Caki2 (cell line): ENCODE measurements at regions not wholly inside any gene's neighbourhood (a gene's known extent, or its start where the extent isn't known, plus 50 kb on each side); places are given as distances from the start of the nearest gene placed in this dataset.
"Not testable (repeated sequence)": the region's sequence is repeated elsewhere in the genome, so short reads cannot be mapped to it uniquely, and the experiment has no call there.

Experiments used
- DNase-seq: peaks from one replicate; pipeline ENCODE4 v3.0.0-alpha.2; 2015; ENCODE audit warnings: low read depth
- in situ Hi-C: cut with HindIII; loops from 2 replicates; pipeline ENCODE4 v1.10.0; 2016; ENCODE audit warnings: low sequenced_read_pairs, low pct_unique_long_range_greater_than_20kb, mixed read lengths

GRCh38 chr6:133131621-133132465 is 109.3 kb upstream of the EYA4 start:
- DNase-seq = no peak
- in situ Hi-C loops = no loop called here

DNA sequence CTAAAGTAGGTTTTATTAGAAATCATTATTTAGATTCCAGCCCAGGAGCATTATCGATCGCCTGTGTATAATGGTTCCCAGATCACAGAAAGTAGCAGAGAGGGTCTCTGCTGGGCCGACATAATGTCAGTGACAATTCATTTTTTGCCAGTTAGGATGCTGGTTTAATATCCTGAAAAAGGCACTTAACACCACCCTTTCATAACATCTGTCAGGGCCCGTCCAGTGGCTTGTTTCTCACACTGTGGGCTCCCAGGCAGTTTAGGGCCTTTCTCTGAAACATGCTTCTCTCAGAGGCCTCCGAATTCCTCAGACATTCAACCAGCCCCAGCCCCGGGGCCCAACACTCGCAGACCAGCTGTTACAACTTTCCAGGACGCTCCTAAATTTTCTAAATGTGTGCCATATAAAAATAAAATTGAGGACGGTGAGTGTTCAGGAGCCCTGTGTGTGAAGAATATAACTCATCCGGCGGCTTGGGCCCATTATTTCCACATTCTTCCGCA is 108.6 kb upstream of the EYA4 start:
- in situ Hi-C loops = no loop called here
- DNase-seq = no peak

DNA sequence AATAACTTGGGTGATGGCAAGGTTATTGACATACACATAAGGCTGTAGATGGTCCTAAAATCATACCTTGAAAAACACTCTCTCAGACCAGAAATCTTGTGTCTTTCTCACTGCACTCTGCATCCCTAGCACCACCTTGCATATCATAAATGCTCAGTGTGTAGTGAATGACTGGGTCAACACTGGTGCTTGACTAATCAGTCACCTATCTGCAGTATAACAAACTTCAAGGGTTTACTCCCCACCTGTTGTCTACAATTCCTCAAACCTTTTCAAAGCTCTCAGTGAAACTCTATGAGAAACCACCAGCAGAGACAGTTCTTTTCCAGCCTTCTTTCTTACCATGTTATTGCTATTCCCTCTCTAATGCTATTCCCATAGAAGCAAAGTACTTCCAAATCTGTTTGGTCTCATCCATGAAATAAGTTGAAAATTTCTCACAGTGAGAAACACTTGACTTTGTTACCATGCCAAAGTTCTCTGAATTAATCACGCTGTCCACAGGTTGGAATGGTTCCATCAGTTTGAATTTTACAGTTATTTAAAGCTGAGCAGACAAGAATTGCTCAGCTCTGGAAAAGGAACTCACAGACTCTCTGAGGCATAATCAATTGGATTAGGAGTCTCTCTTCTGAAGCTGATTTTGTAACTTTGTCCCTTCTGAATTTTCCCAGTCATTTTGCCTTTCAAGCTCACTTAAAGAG is 104.8 kb upstream of the EYA4 start:
- in situ Hi-C loops = no loop called here
- no peak for DNase-seq

DNA sequence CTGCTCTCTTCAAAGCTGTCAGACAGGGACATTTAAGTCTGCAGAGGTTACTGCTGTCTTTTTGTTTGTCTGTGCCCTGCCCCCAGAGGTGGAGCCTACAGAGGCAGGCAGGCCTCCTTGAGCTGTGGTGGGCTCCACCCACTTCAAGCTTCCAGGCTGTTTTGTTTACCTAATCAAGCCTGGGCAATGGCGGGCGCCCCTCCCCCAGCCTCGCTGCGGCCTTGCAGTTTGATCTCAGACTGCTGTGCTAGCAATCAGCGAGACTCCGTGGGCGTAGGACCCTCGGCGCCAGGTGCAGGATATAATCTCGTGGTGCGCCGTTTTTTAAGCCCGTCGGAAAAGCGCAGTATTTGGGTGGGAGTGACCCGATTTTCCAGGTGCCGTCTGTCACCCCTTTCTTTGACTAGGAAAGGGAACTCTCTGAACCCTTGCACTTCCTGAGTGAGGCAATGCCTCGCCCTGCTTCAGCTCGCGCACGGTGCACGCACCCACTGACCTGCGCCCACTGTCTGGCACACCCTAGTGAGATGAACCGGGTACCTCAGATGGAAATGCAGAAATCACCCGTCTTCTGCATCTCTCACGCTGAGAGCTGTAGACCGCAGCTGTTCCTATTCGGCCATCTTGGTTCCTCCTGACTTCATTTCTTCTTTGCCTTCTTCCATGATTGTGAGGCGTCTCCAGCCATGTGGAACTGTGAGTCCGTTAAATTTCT is 93.5 kb upstream of the EYA4 start:
- in situ Hi-C loops, DNase-seq: not testable (repeated sequence)

DNA sequence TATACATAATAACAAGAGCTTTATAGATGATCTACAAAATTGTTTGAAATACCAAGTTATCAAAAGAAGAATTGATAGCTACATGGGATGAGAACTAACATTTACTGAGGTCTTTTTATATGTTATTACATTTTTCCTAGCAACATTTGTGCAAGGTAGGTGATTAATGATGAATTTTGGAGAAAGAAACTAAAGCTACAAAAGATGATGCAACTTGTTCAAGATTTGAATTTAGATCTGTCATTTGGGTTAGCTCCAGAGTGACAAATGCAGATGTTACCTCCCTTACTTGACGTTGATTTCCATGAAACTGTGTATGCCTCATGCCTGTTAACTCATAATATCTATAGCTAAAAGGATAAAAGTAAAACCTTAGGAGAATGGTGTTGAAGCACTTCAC is 84.5 kb upstream of the EYA4 start:
- in situ Hi-C loops = no loop called here
- no peak for DNase-seq

- in situ Hi-C loops = no loop called here
- no peak for DNase-seq
Observed at GRCh38 chr6:133157995-133158394, 83.2 kb upstream of the EYA4 start.

DNA sequence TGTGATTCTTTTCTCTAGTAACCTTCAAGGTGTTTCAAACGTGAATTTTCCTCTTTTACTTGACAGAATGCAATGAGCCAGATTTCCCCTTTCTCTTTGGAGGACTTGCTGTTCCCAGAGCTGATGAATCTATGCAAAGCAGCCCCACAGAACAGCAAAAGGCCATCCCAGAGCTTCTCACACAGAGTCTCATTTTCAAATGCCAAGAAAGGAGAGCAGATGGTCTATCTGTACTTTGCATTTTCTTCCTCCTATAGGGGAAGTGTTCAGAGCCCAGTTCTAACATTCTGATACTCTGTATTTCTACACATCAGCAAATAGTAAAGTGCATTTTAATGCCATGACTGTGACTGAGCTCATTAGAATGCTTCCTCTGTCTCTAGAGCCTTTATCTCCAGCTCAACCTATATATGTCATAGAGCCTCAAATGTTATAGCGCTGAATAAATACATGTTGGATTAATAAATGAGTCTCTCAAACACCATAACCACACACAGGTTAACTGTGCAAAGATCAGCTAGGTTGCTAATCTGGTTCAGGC is 81.8 kb upstream of the EYA4 start:
- no peak for DNase-seq
- in situ Hi-C loops = no loop called here

- in situ Hi-C loops = no loop called here
- DNase-seq = no peak
Observed at GRCh38 chr6:133160536-133160935, 80.6 kb upstream of the EYA4 start.

DNA sequence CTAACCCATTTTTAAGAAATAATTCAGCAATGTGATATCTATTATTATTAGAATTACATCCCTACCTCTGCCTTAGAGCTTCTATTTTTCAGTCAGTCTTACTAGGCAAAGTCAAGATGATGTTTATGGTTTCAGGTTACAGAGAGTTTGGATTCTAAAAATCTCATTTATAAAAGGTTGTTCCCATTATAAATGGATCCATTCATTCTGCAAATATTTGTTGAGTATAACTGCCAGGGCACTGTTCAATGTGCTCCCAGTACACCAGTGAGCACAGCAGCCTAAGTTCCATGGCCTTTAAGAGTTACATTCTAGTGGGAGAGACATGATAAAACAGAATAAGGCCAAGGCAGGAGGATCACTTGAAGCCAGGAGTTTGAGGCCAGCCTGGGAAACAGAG is 75.9 kb upstream of the EYA4 start:
- no peak for DNase-seq
- in situ Hi-C loops = no loop called here

DNA sequence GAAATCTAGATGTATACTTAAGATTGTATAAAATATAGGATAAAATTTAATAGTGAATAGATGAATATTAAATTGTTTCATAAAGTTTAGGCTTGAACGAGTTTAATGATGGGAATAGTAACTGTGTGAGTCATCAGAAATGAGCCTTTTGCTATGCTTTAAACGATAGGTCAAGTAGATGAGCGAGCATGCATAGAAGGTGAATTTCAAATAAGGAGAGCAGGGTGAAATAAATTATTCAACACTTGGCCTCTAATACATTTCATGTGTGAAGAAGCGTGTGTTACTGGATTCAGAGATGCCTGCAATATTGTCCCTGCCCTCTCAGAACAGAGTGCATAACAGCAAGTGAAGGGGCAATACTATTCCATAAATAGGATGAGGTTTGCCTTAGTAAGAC is 74.4 kb upstream of the EYA4 start:
- no peak for DNase-seq
- in situ Hi-C loops = no loop called here

DNA sequence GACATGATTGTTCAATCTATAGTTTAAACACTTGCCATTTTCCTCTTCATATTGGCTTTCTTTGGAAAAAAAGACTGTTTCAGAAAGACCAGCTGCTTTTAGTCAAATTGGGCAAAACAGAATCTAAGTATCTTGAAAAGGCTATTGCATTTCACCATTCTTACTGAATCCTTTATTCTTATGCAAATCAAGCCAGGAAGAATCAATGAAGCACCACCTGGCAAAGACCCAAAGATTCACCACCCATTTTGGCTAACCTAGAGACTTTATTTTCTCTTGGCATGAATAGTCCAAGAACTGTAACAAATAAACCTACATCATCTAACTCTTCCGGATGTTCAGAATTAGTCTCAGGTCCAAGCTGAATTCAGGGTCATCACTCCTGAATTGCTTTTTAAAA is 71.3 kb upstream of the EYA4 start:
- no peak for DNase-seq
- in situ Hi-C loops = no loop called here

- in situ Hi-C loops = no loop called here
Observed at GRCh38 chr6:133170602-133171001, 70.6 kb upstream of the EYA4 start.

DNA sequence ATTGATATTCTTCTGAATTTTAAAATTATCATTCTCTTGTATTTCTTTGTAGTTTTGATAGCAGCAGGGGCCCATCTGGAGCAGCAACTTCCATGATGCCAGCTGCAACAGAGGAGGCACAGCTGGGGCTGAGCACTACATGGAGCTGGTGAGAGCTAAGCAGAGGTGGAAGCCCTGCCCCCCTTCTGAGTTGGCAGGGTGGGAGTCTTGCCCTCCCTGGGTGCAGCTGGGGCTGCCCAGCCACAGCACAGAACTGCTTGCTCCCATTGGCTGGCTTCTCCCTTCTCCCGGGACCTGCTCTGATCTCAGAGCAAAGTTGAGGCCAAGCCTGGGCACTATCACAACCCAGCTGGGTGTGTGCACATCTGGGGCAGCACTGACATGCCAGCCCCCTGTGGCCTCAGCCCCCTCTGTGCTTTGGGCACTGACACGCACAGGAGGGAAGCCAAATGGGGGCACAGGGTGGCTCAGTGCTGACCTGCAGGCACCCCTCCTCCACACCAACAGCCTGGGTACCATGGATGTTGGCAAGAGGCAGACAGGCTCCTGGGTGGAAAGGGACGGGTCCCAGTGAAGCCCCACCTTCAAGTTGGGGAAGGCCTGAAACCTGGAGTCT is 69.1 kb upstream of the EYA4 start:
- in situ Hi-C loops = no loop called here
- no peak for DNase-seq

More at GRCh38 chr6:133170602-133171001, 70.6 kb upstream of the EYA4 start:
- no peak for DNase-seq

DNA sequence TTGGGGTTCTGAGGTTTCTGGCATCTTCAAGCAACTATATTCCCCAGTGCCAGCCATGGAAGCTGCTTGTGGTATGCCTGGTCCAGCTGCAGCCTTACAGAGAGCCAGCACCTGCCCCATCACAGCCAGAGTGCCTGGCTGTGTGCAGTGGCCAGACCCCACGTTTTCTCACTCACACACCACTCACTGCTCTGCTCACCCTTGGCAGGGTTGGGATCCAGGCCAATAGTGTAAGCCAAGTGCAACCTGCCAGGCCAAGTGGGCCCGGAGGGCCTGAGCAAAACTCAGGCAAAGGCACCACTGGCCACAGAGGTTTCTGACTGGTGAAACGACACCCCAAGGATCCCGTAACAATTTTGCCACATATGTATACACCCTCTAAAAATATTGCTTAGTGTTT is 67.9 kb upstream of the EYA4 start:
- in situ Hi-C loops = no loop called here
- DNase-seq = no peak

DNA sequence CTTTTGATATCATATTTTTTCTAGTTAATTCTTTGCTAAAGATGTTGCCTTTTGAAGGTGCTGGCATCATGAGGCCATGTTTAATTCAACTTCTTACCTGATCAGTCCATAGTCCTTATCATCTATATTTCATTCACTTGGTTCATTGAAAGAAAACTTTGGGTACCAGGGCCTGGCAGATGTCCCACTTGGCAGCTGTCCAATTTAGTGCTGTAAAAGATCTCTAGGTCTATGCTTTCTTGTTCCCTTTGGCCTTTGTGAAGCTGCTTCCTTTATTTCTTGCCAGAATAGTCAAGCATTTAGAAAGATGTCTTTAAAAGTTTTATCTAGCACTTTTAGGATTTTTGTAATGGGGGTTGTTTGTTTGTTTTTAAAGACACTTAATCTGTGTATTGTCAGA is 61.7 kb upstream of the EYA4 start:
- in situ Hi-C loops = no loop called here

DNA sequence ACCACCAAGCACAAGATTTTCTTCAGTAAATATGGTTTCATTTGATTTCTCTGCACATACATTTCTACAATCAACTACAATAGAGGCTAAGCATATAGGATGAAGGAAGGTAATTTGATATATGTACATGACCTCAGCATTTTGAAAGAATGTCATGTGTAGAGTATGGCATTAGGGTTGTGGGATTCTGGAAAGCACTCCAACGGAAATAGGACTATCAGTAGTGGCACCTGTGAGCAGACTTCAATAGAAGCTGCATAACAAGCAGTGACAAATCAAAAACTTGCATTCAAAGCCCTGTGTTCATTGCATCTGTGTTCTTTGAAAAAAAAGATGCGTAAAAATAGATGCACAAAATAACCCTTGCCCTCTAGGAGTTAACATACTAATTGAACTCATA is 57.5 kb upstream of the EYA4 start:
- no peak for DNase-seq
- in situ Hi-C loops = no loop called here

More for the DNA sequence above, 61.7 kb upstream of the EYA4 start:
- DNase-seq = no peak

DNA sequence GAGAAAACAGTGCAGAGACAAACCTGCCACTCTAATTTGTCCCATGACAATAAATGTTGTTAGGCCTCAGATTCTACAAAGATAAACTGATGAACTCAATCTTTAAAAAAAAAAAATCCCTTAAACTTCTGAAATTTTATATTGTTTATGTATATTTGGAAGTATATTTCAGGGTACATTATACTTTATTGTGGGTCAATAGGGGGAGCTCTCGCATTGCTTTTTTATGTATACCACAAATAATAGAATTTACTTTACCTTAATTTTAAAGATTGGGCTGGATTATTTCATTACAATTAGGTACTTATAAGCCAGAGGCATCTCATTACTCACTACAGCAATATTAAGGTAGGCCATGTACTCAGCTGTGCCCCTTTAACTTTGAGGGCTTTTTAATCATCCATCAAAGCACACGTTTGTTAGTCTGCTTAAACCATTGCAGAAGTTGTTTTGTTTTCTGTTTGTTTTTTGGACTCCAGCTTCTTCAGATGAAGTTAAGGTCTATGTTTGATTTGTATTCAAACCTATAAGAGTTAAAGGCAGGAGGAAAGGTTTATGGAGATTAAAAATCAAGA is 56.3 kb upstream of the EYA4 start:
- in situ Hi-C loops = no loop called here
- DNase-seq = no peak

DNA sequence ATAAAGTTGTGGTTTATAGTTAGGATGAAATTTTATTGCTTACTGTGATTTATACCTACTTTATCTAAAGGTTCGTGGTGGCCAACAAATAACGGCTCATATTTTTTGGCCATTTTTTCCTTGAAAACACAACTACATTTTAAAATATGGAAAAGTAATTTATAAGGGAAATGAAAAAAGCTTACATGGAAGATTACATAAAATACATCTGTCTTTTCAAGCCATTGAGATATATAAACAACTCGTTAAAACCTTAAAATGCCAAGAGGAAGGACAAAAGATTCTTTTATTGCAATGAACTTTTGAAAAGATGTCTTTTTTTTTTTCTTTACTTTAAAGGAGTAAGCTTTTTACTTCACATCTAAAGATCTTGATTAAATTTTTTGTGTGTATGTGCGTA is 55.4 kb upstream of the EYA4 start:
- in situ Hi-C loops = no loop called here
- no peak for DNase-seq
